ENCODE measurements at regions not wholly inside any gene's neighbourhood (a gene's known extent, or its start where the extent isn't known, plus 50 kb on each side); places are given as distances from the start of the nearest gene placed in this dataset.

- no peak for ATAC-seq
- 40 to 55% methylated on average over 7 of the region's 7 CpGs for WGBS, 2 donors
- Histone ChIP-seq H3K36me3 (no peaks in the 10 kb centered on the region), H3K27ac (no peak overlapping the region), H3K27me3 (no peaks in the 10 kb centered on the region), H3K4me3 (no peak overlapping the region), H3K4me1 (no peaks in the 10 kb centered on the region), H3K9me3 (no peaks in the 10 kb centered on the region)
- no peak for FAIRE-seq
- TF ChIP-seq CTCF (IDR thresholded peaks at IDR 0.05) = no peak
- intact Hi-C loops (cut with DNase I) = no loop called here
- DNase-seq = no peak
Measured at GRCh38 chr2:8089596-8089995, 592.3 kb upstream of the ID2 start.

GRCh38 chr2:8090748-8091700 lies 590.8 kb upstream of the ID2 start:
- no peaks in the 10 kb centered on the region for H3K27me3 ChIP-seq
- H3K4me3 ChIP-seq = no peak overlapping the region
- no peaks in the 10 kb centered on the region for H3K4me1 ChIP-seq
- intact Hi-C loops (cut with DNase I) = no loop called here
- DNase-seq (peak in 4 of 6 donors; percentile 24 to 56 (median 40)), ATAC-seq (peak; percentile 78 to 92 (median 88)), FAIRE-seq (no peak)
- no peak for TF ChIP-seq CTCF (IDR thresholded peaks at IDR 0.05)
- no peaks in the 10 kb centered on the region for H3K36me3 ChIP-seq
- no peaks in the 10 kb centered on the region for H3K9me3 ChIP-seq
- H3K27ac ChIP-seq = no peak overlapping the region
- WGBS, 2 donors = 67 to 75% methylated on average over 5 of the region's 5 CpGs

- Histone ChIP-seq H3K27ac (no peak overlapping the region), H3K4me3 (no peak overlapping the region), H3K27me3 (no peaks in the 10 kb centered on the region), H3K9me3 (no peaks in the 10 kb centered on the region), H3K36me3 (no peaks in the 10 kb centered on the region), H3K4me1 (no peaks in the 10 kb centered on the region)
- 92 to 95% methylated on average over 18 of the region's 18 CpGs for WGBS, 2 donors
- no peak for ATAC-seq
- DNase-seq = no peak
- intact Hi-C loops (cut with DNase I) = no loop called here
- FAIRE-seq = no peak
- no peak for TF ChIP-seq CTCF (IDR thresholded peaks at IDR 0.05)
Measured at GRCh38 chr2:8094526-8094925, 587.3 kb upstream of the ID2 start.

- H3K27me3 ChIP-seq = no peaks in the 10 kb centered on the region
- no peaks in the 10 kb centered on the region for H3K9me3 ChIP-seq
- intact Hi-C loops (cut with DNase I) = no loop called here
- ATAC-seq (no peak), FAIRE-seq (no peak), DNase-seq (no peak)
- WGBS, 2 donors = 94 to 100% methylated on average over 4 of the region's 4 CpGs
- no peaks in the 10 kb centered on the region for H3K36me3 ChIP-seq
- no peak overlapping the region for H3K27ac ChIP-seq
- no peak overlapping the region for H3K4me3 ChIP-seq
- no peak for TF ChIP-seq CTCF (IDR thresholded peaks at IDR 0.05)
- H3K4me1 ChIP-seq = no peaks in the 10 kb centered on the region
Measured at GRCh38 chr2:8095978-8096377, 585.9 kb upstream of the ID2 start.

- no peak for TF ChIP-seq CTCF (IDR thresholded peaks at IDR 0.05)
- no peak overlapping the region for H3K4me3 ChIP-seq
- FAIRE-seq (no peak), ATAC-seq (no peak), DNase-seq (no peak)
- no peaks in the 10 kb centered on the region for H3K4me1 ChIP-seq
- no peaks in the 10 kb centered on the region for H3K9me3 ChIP-seq
- H3K27ac ChIP-seq = no peak overlapping the region
- WGBS, 2 donors = 80 to 96% methylated on average over 1 of the region's 1 CpG
- no peaks in the 10 kb centered on the region for H3K27me3 ChIP-seq
- intact Hi-C loops (cut with DNase I) = no loop called here
- no peaks in the 10 kb centered on the region for H3K36me3 ChIP-seq
Measured at GRCh38 chr2:8096484-8096883, 585.4 kb upstream of the ID2 start.
